ENCODE measurements at regions not wholly inside any gene's neighbourhood (a gene's known extent, or its start where the extent isn't known, plus 50 kb on each side); places are given as distances from the start of the nearest gene placed in this dataset.

DNA sequence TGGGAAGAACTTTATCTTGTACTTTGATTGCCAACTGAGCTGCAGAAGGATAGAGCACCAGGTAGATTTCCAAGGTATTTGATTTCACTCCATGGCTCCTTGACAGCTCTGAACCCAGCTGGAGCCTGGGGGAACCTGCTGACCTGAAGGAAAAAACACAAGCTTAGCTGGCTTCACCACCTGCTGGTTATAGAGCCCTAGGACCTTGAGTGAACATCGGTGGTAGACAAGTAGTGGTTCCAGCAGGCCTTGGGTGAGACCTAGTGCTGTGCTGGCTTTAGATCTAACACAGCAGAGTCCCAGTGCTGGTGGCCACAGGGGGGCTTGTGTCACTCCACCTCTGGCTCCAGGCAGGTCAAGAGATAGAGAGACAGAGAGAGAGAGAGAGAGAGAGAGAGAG lies 1102.6 kb downstream of the ADGRL3 start:
- H3K4me1 Mint-ChIP-seq (ENCODE audit: insufficient read depth, unreplicated experiment): no peaks in the 10 kb centered on the region
- H3K9me3 Mint-ChIP-seq (ENCODE audit: unreplicated experiment): peaks cover 7% of the 10 kb centered on the region
- POLR2A ChIA-PET: no interaction called here
- TF ChIP-seq, protein P1, sequence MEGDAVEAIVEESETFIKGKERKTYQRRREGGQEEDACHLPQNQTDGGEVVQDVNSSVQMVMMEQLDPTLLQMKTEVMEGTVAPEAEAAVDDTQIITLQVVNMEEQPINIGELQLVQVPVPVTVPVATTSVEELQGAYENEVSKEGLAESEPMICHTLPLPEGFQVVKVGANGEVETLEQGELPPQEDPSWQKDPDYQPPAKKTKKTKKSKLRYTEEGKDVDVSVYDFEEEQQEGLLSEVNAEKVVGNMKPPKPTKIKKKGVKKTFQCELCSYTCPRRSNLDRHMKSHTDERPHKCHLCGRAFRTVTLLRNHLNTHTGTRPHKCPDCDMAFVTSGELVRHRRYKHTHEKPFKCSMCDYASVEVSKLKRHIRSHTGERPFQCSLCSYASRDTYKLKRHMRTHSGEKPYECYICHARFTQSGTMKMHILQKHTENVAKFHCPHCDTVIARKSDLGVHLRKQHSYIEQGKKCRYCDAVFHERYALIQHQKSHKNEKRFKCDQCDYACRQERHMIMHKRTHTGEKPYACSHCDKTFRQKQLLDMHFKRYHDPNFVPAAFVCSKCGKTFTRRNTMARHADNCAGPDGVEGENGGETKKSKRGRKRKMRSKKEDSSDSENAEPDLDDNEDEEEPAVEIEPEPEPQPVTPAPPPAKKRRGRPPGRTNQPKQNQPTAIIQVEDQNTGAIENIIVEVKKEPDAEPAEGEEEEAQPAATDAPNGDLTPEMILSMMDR (IDR thresholded peaks at IDR 0.05; ENCODE audit: unreplicated experiment): no peak
- CTCF ChIA-PET: interaction anchor here (0.7 kb wide), 1 partner anchor 38 kb away, joined by 4 read pairs; no protein-coding TSS in a partner anchor
- H3K36me3 Mint-ChIP-seq (ENCODE audit: insufficient read depth, unreplicated experiment): no peaks in the 10 kb centered on the region
- DNase-seq (ENCODE audit: unreplicated experiment): no peak
- H3K27ac Mint-ChIP-seq (ENCODE audit: low read depth, unreplicated experiment): no peak overlapping the region
- no peak overlapping the region for H3K4me3 Mint-ChIP-seq (ENCODE audit: unreplicated experiment)
- H3K27me3 Mint-ChIP-seq (ENCODE audit: insufficient read depth, unreplicated experiment): no peaks in the 10 kb centered on the region
- no TSS peak for BruUV-seq (replicated peaks)
- intact Hi-C loops (cut with micrococcal nuclease): no loop called here

DNA sequence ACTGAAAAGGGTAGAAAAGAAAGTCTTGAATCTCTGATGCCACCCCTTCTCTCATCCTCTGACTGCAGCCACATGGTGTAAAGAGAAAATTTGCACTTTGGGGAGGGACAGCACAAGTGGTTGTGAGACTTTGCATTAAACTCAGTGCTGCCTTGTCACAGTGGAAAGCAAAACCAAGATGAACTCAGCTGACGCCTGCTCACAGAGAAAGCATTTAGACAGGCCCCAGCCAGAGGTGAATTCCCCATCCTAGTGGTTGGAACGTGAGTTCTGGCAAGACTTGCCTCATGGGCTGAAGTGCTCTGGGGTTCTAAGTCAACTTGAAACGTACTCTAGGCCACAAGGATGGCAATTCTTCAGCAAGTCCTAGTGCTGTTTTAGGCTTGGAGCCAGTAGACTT lies 1101.4 kb downstream of the ADGRL3 start:
- Mint-ChIP-seq H3K27me3 (ENCODE audit: insufficient read depth, unreplicated experiment) (no peaks in the 10 kb centered on the region), H3K4me3 (ENCODE audit: unreplicated experiment) (no peak overlapping the region), H3K27ac (ENCODE audit: low read depth, unreplicated experiment) (no peak overlapping the region), H3K4me1 (ENCODE audit: insufficient read depth, unreplicated experiment) (no peaks in the 10 kb centered on the region), H3K9me3 (ENCODE audit: unreplicated experiment) (peaks cover 7% of the 10 kb centered on the region), H3K36me3 (ENCODE audit: insufficient read depth, unreplicated experiment) (no peaks in the 10 kb centered on the region)
- TF ChIP-seq, protein P1 (IDR thresholded peaks at IDR 0.05; ENCODE audit: unreplicated experiment): no peak
- intact Hi-C loops (cut with micrococcal nuclease): no loop called here
- ChIA-PET POLR2A (no interaction called here), CTCF (no interaction called here)
- BruUV-seq (replicated peaks): no TSS peak
- no peak for DNase-seq (ENCODE audit: unreplicated experiment)

DNA sequence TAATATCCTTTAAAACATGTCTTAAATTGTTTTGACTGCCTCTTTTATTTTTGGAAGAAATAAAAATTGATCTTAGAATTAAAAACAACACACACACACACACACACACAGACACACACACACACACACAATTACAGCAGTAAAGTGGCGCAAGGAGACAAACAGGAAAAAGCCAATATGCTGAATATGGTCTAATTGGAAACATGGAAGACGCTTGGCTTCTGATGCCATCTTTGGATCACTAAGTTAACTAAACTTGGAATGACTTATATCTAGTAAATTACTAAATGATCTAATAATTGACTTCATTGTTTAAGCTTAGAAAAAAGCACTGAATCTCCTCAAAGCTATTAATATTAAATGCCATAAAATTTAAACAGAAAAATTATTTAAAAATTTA lies 1093.4 kb downstream of the ADGRL3 start:
- DNase-seq (ENCODE audit: unreplicated experiment): no peak
- intact Hi-C loops (cut with micrococcal nuclease): no loop called here
- TF ChIP-seq, protein P1 (IDR thresholded peaks at IDR 0.05; ENCODE audit: unreplicated experiment): no peak
- Mint-ChIP-seq H3K27ac (ENCODE audit: low read depth, unreplicated experiment) (no peak overlapping the region), H3K9me3 (ENCODE audit: unreplicated experiment) (no peaks in the 10 kb centered on the region), H3K27me3 (ENCODE audit: insufficient read depth, unreplicated experiment) (no peaks in the 10 kb centered on the region), H3K36me3 (ENCODE audit: insufficient read depth, unreplicated experiment) (no peaks in the 10 kb centered on the region), H3K4me3 (ENCODE audit: unreplicated experiment) (no peak overlapping the region), H3K4me1 (ENCODE audit: insufficient read depth, unreplicated experiment) (no peaks in the 10 kb centered on the region)
- ChIA-PET CTCF (interaction anchor here (0.7 kb wide), 1 partner anchor 49 kb away, joined by 4 read pairs; no protein-coding TSS in a partner anchor), POLR2A (no interaction called here)
- BruUV-seq (replicated peaks): no TSS peak

DNA sequence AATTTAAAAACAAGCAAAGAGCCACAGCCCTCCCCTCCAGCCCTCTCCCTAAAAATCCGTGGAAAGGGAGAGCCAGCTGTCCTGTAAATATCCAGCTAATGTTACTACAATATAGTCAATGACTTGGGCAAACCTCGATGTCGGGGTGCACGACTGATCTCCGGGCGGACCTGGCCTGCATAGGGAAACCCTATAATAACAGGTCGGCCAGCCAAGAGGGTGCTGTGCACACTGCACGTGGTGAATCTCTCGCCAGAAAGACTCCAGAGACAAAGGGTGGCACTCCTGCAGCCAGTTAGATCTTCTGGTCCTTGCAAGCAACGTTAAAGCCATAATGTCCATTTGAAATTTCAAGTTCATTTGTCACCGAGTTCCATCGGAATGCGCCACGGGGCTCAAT lies 1092.8 kb downstream of the ADGRL3 start:
- ChIA-PET CTCF (no interaction called here), POLR2A (no interaction called here)
- BruUV-seq (replicated peaks): no TSS peak

More for the DNA sequence above, 1092.8 kb downstream of the ADGRL3 start:
- Mint-ChIP-seq H3K9me3 (ENCODE audit: unreplicated experiment) (no peaks in the 10 kb centered on the region), H3K4me1 (ENCODE audit: insufficient read depth, unreplicated experiment) (no peaks in the 10 kb centered on the region), H3K36me3 (ENCODE audit: insufficient read depth, unreplicated experiment) (no peaks in the 10 kb centered on the region), H3K4me3 (ENCODE audit: unreplicated experiment) (no peak overlapping the region), H3K27ac (ENCODE audit: low read depth, unreplicated experiment) (no peak overlapping the region), H3K27me3 (ENCODE audit: insufficient read depth, unreplicated experiment) (no peaks in the 10 kb centered on the region)
- no peak for DNase-seq (ENCODE audit: unreplicated experiment)
- intact Hi-C loops (cut with micrococcal nuclease): no loop called here
- TF ChIP-seq, protein P1 (IDR thresholded peaks at IDR 0.05; ENCODE audit: unreplicated experiment): no peak

Measured in MCF 10A (cell line).